SK-N-SH (cell line): ENCODE measurements at regions not wholly inside any gene's neighbourhood (a gene's known extent, or its start where the extent isn't known, plus 50 kb on each side); places are given as distances from the start of the nearest gene placed in this dataset.

ENCODE experiments used
- CTCF ChIA-PET: fragments of 300-600, 350-600 bp; formaldehyde crosslinking; extraction: SDS; loops from one replicate; lab custom pipeline; 2021; lab: Yijun Ruan, JAX
- POLR2A ChIA-PET: fragments of 350-600 bp; sonication (Branson Sonifier 250); formaldehyde crosslinking; extraction: SDS; loops from one replicate; lab custom pipeline; 2020; ENCODE audit warnings: antibody characterized with exemption, inconsistent platforms; lab: Yijun Ruan, JAX
- DNase-seq: peaks from one replicate; pipeline ENCODE4 v3.0.0; 2012
- H2AFZ ChIP-seq: fragments of 200-600 bp; sonication (generic); 2 replicates; pipeline ENCODE4 v1.8.1; 2016; ENCODE audit warnings: antibody characterized with exemption, mild to moderate bottlenecking, low read depth
- H3F3A ChIP-seq: fragments of 200-600 bp; sonication (generic); replicated peaks from 2 replicates; pipeline ENCODE3; 2016; ENCODE audit warnings: antibody characterized with exemption, mild to moderate bottlenecking; ENCODE audit not compliant: insufficient read depth
- H3K27ac ChIP-seq, 2 experiments: fragments of 200-500 bp in 1 of 2; fragments of 200-600 bp in 1 of 2; sonication (Bioruptor generic) in 1 of 2; sonication (generic), shearing (Covaris generic) in 1 of 2; 2 replicates each; pipeline versions ENCODE4 v1.5.1 to v1.6.1; 2014 to 2016; ENCODE audit warnings: low read depth in 2 of 2, inconsistent platforms in 1 of 2, low read length in 1 of 2, mild to moderate bottlenecking in 1 of 2, mixed read lengths in 1 of 2
- H3K27me3 ChIP-seq: fragments of 200-600 bp; sonication (generic), shearing (Covaris generic); 2 replicates; pipeline ENCODE4 v1.6.1; 2016; ENCODE audit warnings: mixed run types; ENCODE audit not compliant: insufficient read depth
- H3K36me3 ChIP-seq, 2 experiments: fragments of 200-500 bp in 1 of 2; fragments of 200-600 bp in 1 of 2; sonication (Bioruptor generic) in 1 of 2; sonication (generic) in 1 of 2; replicated peaks in 1 of 2; 2 replicates each; pipeline versions ENCODE3 to v1.5.1; 2014 to 2016; ENCODE audit warnings: low read length in 1 of 2, mild to moderate bottlenecking in 1 of 2; ENCODE audit not compliant: insufficient read depth in 2 of 2, control insufficient read depth in 1 of 2
- H3K4me1 ChIP-seq, 2 experiments: fragments of 200-500 bp in 1 of 2; fragments of 200-600 bp in 1 of 2; sonication (Bioruptor generic) in 1 of 2; sonication (generic), shearing (Covaris generic) in 1 of 2; 2 replicates each; pipeline versions ENCODE4 v1.5.1 to v1.6.1; 2014 to 2016; ENCODE audit warnings: low read depth in 1 of 2, low read length in 1 of 2, mixed run types in 1 of 2; ENCODE audit not compliant: insufficient read depth in 2 of 2, control insufficient read depth in 1 of 2
- H3K4me2 ChIP-seq: fragments of 200-600 bp; sonication (generic), shearing (Covaris generic); 2 replicates; pipeline ENCODE4 v1.6.1; 2017; ENCODE audit warnings: mixed run types
- H3K4me3 ChIP-seq, 2 experiments: fragments of 200-500 bp in 1 of 2; fragments of 200-600 bp in 1 of 2; sonication (Bioruptor generic) in 1 of 2; sonication (generic), shearing (Covaris generic) in 1 of 2; 2 replicates each; pipeline versions ENCODE4 v1.5.1 to v1.8.1; 2014 to 2016; ENCODE audit warnings: low read depth in 2 of 2, inconsistent platforms in 1 of 2, low read length in 1 of 2, mild to moderate bottlenecking in 1 of 2, mixed read lengths in 1 of 2, moderate library complexity in 1 of 2
- H3K79me2 ChIP-seq: fragments of 200-600 bp; sonication (generic); 2 replicates; pipeline ENCODE4 v1.8.1; 2017; ENCODE audit warnings: mild to moderate bottlenecking; ENCODE audit not compliant: insufficient read depth
- H3K9ac ChIP-seq: fragments of 200-600 bp; sonication (generic); 2 replicates; pipeline ENCODE4 v1.6.1; 2017; ENCODE audit warnings: mixed run types
- H3K9me2 ChIP-seq: fragments of 200-600 bp; sonication (generic); 2 replicates; pipeline ENCODE4 v1.6.1; 2017; ENCODE audit warnings: mixed run types
- H3K9me3 ChIP-seq: fragments of 200-600 bp; sonication (generic); 2 replicates; pipeline ENCODE4 v1.6.1; 2017; ENCODE audit warnings: mixed run types, mild to moderate bottlenecking, moderate library complexity
- H4K20me1 ChIP-seq: fragments of 200-600 bp; sonication (generic); 2 replicates; pipeline ENCODE4 v1.6.1; 2017; ENCODE audit warnings: mild to moderate bottlenecking, mixed run types; ENCODE audit not compliant: insufficient read depth
- CTCF ChIP-seq: fragments of 200-600 bp; sonication (generic); IDR thresholded peaks from 2 replicates; pipeline ENCODE4 v1.6.1; 2017; ENCODE audit warnings: antibody characterized with exemption, mild to moderate bottlenecking, moderate library complexity
- ELF1 ChIP-seq: IDR thresholded peaks from 2 replicates; pipeline ENCODE4 v1.4.0; 2012
- EP300 ChIP-seq, 2 experiments: IDR thresholded peaks; 2 replicates each; pipeline versions ENCODE4 v1.4.0 to v1.6.1; 2012; ENCODE audit warnings: borderline replicate concordance in 1 of 2, low read depth in 1 of 2, low read length in 1 of 2
- EZH2phosphoT487 ChIP-seq: fragments of 200-600 bp; sonication (generic); IDR thresholded peaks from 2 replicates; pipeline ENCODE4 v1.6.1; 2017; ENCODE audit warnings: low read depth, mixed run types, mild to moderate bottlenecking, antibody characterized with exemption, moderate library complexity, borderline replicate concordance
- FOXJ3 ChIP-seq: sonication (generic); formaldehyde crosslinking; IDR thresholded peaks from 2 replicates; pipeline ENCODE4 v1.5.1; 2020; ENCODE audit warnings: mild to moderate bottlenecking, missing genetic modification reagents
- FOXM1 ChIP-seq: IDR thresholded peaks from 2 replicates; pipeline ENCODE4 v1.4.0; 2012; ENCODE audit warnings: low read depth, mild to moderate bottlenecking
- GATA2 ChIP-seq: sonication (generic); formaldehyde crosslinking; IDR thresholded peaks from 2 replicates; pipeline ENCODE4 v1.5.0; 2020; ENCODE audit warnings: mild to moderate bottlenecking, missing genetic modification reagents
- JUND ChIP-seq: IDR thresholded peaks from 2 replicates; pipeline ENCODE4 v1.4.0; 2012
- MEF2A ChIP-seq: IDR thresholded peaks from 2 replicates; pipeline ENCODE4 v1.4.0; 2012; ENCODE audit warnings: low read depth, borderline replicate concordance
- NFIC ChIP-seq: IDR thresholded peaks from 2 replicates; pipeline ENCODE4 v1.4.0; 2012; ENCODE audit warnings: borderline replicate concordance
- POLR2AphosphoS5 ChIP-seq: IDR thresholded peaks from 2 replicates; pipeline ENCODE4 v1.6.1; 2012; ENCODE audit warnings: low read depth, low read length
- RAD21 ChIP-seq: IDR thresholded peaks from 2 replicates; pipeline ENCODE4 v1.6.1; 2012; ENCODE audit warnings: mild to moderate bottlenecking, low read length
- RCOR1 ChIP-seq: fragments of 150-350 bp; IDR thresholded peaks from 2 replicates; pipeline ENCODE4 v1.6.1; 2017; ENCODE audit warnings: antibody characterized with exemption, low read length
- RFX5 ChIP-seq: IDR thresholded peaks from 2 replicates; pipeline ENCODE4 v1.6.1; 2012; ENCODE audit warnings: mild to moderate bottlenecking, improper control_type of control experiment, low read length
- TAF1 ChIP-seq: IDR thresholded peaks from 2 replicates; pipeline ENCODE4 v1.6.1; 2012; ENCODE audit warnings: low read depth, mild to moderate bottlenecking, low read length, moderate library complexity, borderline replicate concordance
- TEAD4 ChIP-seq: IDR thresholded peaks from 2 replicates; pipeline ENCODE4 v1.4.0; 2012; ENCODE audit warnings: mild to moderate bottlenecking, borderline replicate concordance; ENCODE audit not compliant: insufficient read depth
- YY1 ChIP-seq: IDR thresholded peaks from 2 replicates; pipeline ENCODE4 v1.4.0; 2012; ENCODE audit warnings: low read depth, mild to moderate bottlenecking
- WGBS: methylation state at CpG from one replicate; pipeline ENCODE4 v1.1.6; 2017; ENCODE audit warnings: low lambda C conversion rate; 5-methylcytosine and 5-hydroxymethylcytosine counted together
- TF ChIP-seq, protein P1 (sequence below): IDR thresholded peaks from 2 replicates; pipeline ENCODE4 v1.4.0; 2012; ENCODE audit warnings: low read depth, borderline replicate concordance

GRCh38 chr5:143470120-143470519 is 66.6 kb upstream of the NR3C1 start:
- Histone ChIP-seq H3F3A (no peaks in the 10 kb centered on the region), H3K4me2 (no peak overlapping the region), H3K36me3 (no peaks in the 10 kb centered on the region), H3K9ac (no peak overlapping the region), H3K4me3 (no peak overlapping the region), H3K4me1 (peaks cover 0 to 13% of the 10 kb centered on the region in 2 experiments; a peak in 2 of 4 replicates), H3K27me3 (no peaks in the 10 kb centered on the region), H3K9me2 (no peaks in the 10 kb centered on the region), H3K79me2 (no peaks in the 10 kb centered on the region), H3K27ac (no peak overlapping the region), H2AFZ (no peak overlapping the region), H3K9me3 (no peaks in the 10 kb centered on the region), H4K20me1 (no peaks in the 10 kb centered on the region)
- no peak for DNase-seq
- 37% methylated on average over 1 of the region's 1 CpG for WGBS
- TF ChIP-seq CTCF = no peak
- no peak for TF ChIP-seq FOXM1
- no peak for TF ChIP-seq JUND
- POLR2A ChIA-PET = no interaction called here
- CTCF ChIA-PET = no interaction called here

DNA sequence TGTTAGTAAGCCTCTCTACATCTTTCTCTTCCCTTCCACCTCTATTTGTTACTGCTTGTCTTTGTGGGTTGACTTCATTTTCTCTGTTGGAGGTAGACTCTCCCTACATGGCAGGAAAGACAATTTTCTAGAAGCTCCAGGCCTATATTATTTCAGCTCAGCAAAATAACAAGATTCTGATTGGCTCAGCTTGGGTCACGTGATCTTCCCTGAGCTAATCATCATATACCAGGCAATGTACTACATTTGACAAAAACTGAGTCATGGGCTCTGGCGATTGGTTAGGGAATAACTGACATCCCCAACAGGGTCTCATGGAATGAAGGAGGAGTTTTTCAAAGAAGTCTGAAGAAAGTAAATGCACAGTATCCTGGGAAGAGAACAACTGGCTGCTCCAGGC is 65.6 kb upstream of the NR3C1 start:
- Histone ChIP-seq H3K9me3 (no peaks in the 10 kb centered on the region), H4K20me1 (no peaks in the 10 kb centered on the region), H3K36me3 (no peaks in the 10 kb centered on the region), H3K27me3 (no peaks in the 10 kb centered on the region), H3K9ac (no peak overlapping the region), H3K4me2 (no peak overlapping the region), H3K4me1 (peaks cover 0 to 13% of the 10 kb centered on the region in 2 experiments; a peak in 2 of 4 replicates), H3F3A (no peaks in the 10 kb centered on the region), H3K4me3 (no peak overlapping the region), H3K79me2 (no peaks in the 10 kb centered on the region), H2AFZ (no peak overlapping the region), H3K27ac (no peak overlapping the region), H3K9me2 (no peaks in the 10 kb centered on the region)
- DNase-seq = no peak
- no peak for TF ChIP-seq TAF1
- ChIA-PET POLR2A (no interaction called here), CTCF (no interaction called here)
- 98% methylated on average over 2 of the region's 2 CpGs for WGBS

- H3K79me2 ChIP-seq = no peaks in the 10 kb centered on the region
- POLR2A ChIA-PET = no interaction called here
- no peak for DNase-seq
- no peak overlapping the region for H3K9ac ChIP-seq
- no peak overlapping the region for H3K4me2 ChIP-seq
- H3K36me3 ChIP-seq = no peaks in the 10 kb centered on the region
- no peak for TF ChIP-seq TEAD4
- no peak for TF ChIP-seq EZH2phosphoT487
- TF ChIP-seq ELF1 = no peak
- TF ChIP-seq YY1 = no peak
- no peak for TF ChIP-seq FOXJ3 (CRISPR knock-in tag)
- no peak for TF ChIP-seq JUND
- TF ChIP-seq NFIC = no peak
- TF ChIP-seq POLR2AphosphoS5 = no peak
- no peak for TF ChIP-seq RCOR1
- TF ChIP-seq EP300 (IDR thresholded peaks at IDR 0.05; ENCODE audit: borderline replicate concordance in 1 of 2, low read depth in 1 of 2, low read length in 1 of 2) = no peak
- TF ChIP-seq MEF2A = no peak
- TF ChIP-seq FOXM1 = no peak
- TF ChIP-seq GATA2 (CRISPR knock-in tag) = no peak
- TF ChIP-seq, protein P1, sequence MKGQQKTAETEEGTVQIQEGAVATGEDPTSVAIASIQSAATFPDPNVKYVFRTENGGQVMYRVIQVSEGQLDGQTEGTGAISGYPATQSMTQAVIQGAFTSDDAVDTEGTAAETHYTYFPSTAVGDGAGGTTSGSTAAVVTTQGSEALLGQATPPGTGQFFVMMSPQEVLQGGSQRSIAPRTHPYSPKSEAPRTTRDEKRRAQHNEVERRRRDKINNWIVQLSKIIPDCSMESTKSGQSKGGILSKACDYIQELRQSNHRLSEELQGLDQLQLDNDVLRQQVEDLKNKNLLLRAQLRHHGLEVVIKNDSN = no peak
- no peak for TF ChIP-seq RAD21
- TF ChIP-seq RFX5 = no peak
- no peak overlapping the region for H3K27ac ChIP-seq
- H3K9me2 ChIP-seq = no peaks in the 10 kb centered on the region
- H2AFZ ChIP-seq = 0 out of 2 replicates have a peak overlapping the region, but pooled peaks have one; percentile 26
- no peaks in the 10 kb centered on the region for H4K20me1 ChIP-seq
- no peaks in the 10 kb centered on the region for H3K27me3 ChIP-seq
- no peaks in the 10 kb centered on the region for H3K9me3 ChIP-seq
- H3K4me1 ChIP-seq = peaks cover 0 to 7% of the 10 kb centered on the region in 2 experiments; a peak in 1 of 4 replicates
- WGBS = 92% methylated on average over 1 of the region's 1 CpG
- CTCF ChIA-PET = no interaction called here
- no peaks in the 10 kb centered on the region for H3F3A ChIP-seq
- H3K4me3 ChIP-seq = no peak overlapping the region
These were observed 63.1 kb upstream of the NR3C1 start for GRCh38 chr5:143466632-143467031.
